Lower leg skin (tissue), 3 donors: ENCODE measurements at regions not wholly inside any gene's neighbourhood (a gene's known extent, or its start where the extent isn't known, plus 50 kb on each side); places are given as distances from the start of the nearest gene placed in this dataset.

ENCODE experiments used
- POLR2A ChIP-seq, 2 donors: fragments of 450-650 bp; IDR thresholded peaks; one replicate each; pipeline ENCODE4 v1.6.1; 2016 to 2017; ENCODE audit warnings: antibody characterized with exemption in 2 of 2, mild to moderate bottlenecking in 1 of 2, moderate library complexity in 1 of 2
- TF ChIP-seq, protein P1 (sequence below), 3 donors: fragments of 450-650 bp; IDR thresholded peaks; one replicate each; pipeline ENCODE4 v1.5.1; 2016; ENCODE audit warnings: antibody characterized with exemption in 3 of 3, mild to moderate bottlenecking in 3 of 3, moderate library complexity in 2 of 3

DNA sequence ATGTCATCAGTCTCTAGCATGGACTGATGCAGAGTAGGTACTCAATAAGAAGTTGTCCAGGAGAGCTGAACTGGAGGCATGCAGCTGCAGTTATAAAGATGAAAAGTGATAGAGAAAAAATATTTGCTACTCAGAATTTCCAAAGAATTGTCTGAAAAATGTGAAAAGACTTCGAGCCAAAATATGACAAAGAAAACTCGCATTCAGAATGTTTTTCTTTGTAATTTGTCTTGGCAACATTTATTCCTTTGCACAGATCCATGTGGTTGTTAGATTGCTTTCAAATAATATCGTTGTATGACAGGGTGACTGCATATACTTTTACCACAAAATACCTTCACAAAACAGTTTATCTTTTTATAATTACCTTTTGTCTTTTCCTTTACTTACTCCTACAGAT is 128.0 kb upstream of the SLC4A4 start:
- TF ChIP-seq, protein P1, sequence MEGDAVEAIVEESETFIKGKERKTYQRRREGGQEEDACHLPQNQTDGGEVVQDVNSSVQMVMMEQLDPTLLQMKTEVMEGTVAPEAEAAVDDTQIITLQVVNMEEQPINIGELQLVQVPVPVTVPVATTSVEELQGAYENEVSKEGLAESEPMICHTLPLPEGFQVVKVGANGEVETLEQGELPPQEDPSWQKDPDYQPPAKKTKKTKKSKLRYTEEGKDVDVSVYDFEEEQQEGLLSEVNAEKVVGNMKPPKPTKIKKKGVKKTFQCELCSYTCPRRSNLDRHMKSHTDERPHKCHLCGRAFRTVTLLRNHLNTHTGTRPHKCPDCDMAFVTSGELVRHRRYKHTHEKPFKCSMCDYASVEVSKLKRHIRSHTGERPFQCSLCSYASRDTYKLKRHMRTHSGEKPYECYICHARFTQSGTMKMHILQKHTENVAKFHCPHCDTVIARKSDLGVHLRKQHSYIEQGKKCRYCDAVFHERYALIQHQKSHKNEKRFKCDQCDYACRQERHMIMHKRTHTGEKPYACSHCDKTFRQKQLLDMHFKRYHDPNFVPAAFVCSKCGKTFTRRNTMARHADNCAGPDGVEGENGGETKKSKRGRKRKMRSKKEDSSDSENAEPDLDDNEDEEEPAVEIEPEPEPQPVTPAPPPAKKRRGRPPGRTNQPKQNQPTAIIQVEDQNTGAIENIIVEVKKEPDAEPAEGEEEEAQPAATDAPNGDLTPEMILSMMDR (IDR thresholded peaks at IDR 0.05) = no peak
- no peak for TF ChIP-seq POLR2A (IDR thresholded peaks at IDR 0.05)
